ENCODE measurements at regions not wholly inside any gene's neighbourhood (a gene's known extent, or its start where the extent isn't known, plus 50 kb on each side); places are given as distances from the start of the nearest gene placed in this dataset.
"Not testable (repeated sequence)": the region's sequence is repeated elsewhere in the genome, so short reads cannot be mapped to it uniquely, and the experiment has no call there.

- not testable (repeated sequence) for H2BK15ac ChIP-seq (ENCODE audit: low read depth, poor library complexity, severe bottlenecking); H3K18ac ChIP-seq (ENCODE audit: low read depth in 1 of 2, low read length in 2 of 2); H3K4me2 ChIP-seq (ENCODE audit: low read length, poor library complexity, severe bottlenecking); H2AFZ ChIP-seq (ENCODE audit: low read depth, low read length); H2BK120ac ChIP-seq (ENCODE audit: low read depth, low read length); H3K36me3 ChIP-seq (ENCODE audit: control insufficient read depth in 1 of 2, insufficient read depth in 2 of 2, low read depth in 1 of 2, low read length in 2 of 2); H3K79me1 ChIP-seq (replicated peaks; ENCODE audit: low read length, poor library complexity, severe bottlenecking); H3K4me3 ChIP-seq (ENCODE audit: insufficient read depth in 1 of 2, low read depth in 1 of 2, low read length in 2 of 2); H2BK12ac ChIP-seq (ENCODE audit: low read length in 2 of 2); H3K27ac ChIP-seq (ENCODE audit: low read length, poor library complexity, severe bottlenecking); H3K27me3 ChIP-seq (ENCODE audit: control insufficient read depth in 1 of 2, insufficient read depth in 1 of 2, low read length in 2 of 2); H3K4ac ChIP-seq (ENCODE audit: low read depth in 1 of 2, low read length in 2 of 2); H3K9ac ChIP-seq (ENCODE audit: low read length); H3K23ac ChIP-seq (ENCODE audit: low read length in 2 of 2); H3K4me1 ChIP-seq (ENCODE audit: control insufficient read depth, insufficient read depth, low read depth, low read length); H4K91ac ChIP-seq (ENCODE audit: low read length); H2AK5ac ChIP-seq (ENCODE audit: low read length, severe bottlenecking); H3K9me3 ChIP-seq (ENCODE audit: control insufficient read depth, low read length); H3K14ac ChIP-seq (ENCODE audit: low read length in 2 of 2); H2BK5ac ChIP-seq (ENCODE audit: low read depth, low read length, poor library complexity, severe bottlenecking); DNase-seq; H4K8ac ChIP-seq (ENCODE audit: low read length)
- WGBS = 100% methylated on average over 4 of the region's 4 CpGs
Observed at GRCh38 chr1:218520646-218521045, 175.5 kb downstream of the TGFB2 start.

DNA sequence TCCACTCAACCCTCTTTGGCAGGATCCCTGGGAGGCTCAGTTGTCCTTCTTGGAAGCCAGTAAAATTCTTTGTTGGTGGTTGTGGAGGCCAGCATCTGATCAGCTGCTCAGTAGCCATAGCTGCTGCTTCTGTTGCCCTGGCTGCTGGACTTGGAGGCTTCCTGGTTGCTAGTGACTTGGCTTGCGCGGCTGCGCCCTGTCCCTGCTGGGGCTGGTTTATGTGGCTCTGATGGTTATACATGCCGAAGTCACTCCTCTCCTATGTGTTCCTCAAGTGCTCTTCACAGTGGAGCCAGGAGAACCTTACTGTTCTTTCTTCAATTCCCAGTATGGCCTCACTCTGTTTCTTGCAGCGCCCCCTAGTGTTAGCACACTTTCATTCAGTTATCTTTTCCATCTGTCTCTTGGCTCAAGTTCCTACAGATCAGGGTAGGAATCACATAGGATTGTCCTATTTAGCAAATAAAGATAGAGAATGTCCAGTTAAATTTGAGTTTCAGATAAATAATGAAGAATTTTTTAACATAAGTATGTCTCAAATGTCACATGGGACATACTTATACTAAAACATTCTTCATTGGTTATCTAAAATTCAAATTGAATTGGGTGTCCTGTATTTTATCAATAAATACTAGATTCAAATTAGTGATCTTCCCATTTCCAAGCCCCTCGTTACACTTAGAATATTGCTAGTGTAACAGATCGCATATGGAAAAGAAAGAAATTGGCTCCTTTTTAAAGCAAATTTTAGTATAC lies 176.5 kb downstream of the TGFB2 start:
- Histone ChIP-seq H3K9ac (ENCODE audit: low read length) (no peak overlapping the region), H2BK5ac (ENCODE audit: low read depth, low read length, poor library complexity, severe bottlenecking) (no peak overlapping the region), H2AFZ (ENCODE audit: low read depth, low read length) (no peak overlapping the region), H2AK5ac (ENCODE audit: low read length, severe bottlenecking) (peak overlapping the region; percentile 77), H3K36me3 (ENCODE audit: control insufficient read depth in 1 of 2, insufficient read depth in 2 of 2, low read depth in 1 of 2, low read length in 2 of 2) (no peaks in the 10 kb centered on the region), H3K4ac (ENCODE audit: low read depth in 1 of 2, low read length in 2 of 2) (no peak overlapping the region), H3K27me3 (ENCODE audit: control insufficient read depth in 1 of 2, insufficient read depth in 1 of 2, low read length in 2 of 2) (no peaks in the 10 kb centered on the region), H2BK15ac (ENCODE audit: low read depth, poor library complexity, severe bottlenecking) (peak overlapping the region; percentile 40), H3K4me2 (ENCODE audit: low read length, poor library complexity, severe bottlenecking) (no peak overlapping the region), H3K18ac (ENCODE audit: low read depth in 1 of 2, low read length in 2 of 2) (no peak overlapping the region), H3K4me1 (ENCODE audit: control insufficient read depth, insufficient read depth, low read depth, low read length) (no peaks in the 10 kb centered on the region), H3K9me3 (ENCODE audit: control insufficient read depth, low read length) (no peaks in the 10 kb centered on the region), H3K14ac (ENCODE audit: low read length in 2 of 2) (no peak overlapping the region), H4K8ac (ENCODE audit: low read length) (peak overlapping the region; percentile 31), H3K4me3 (ENCODE audit: insufficient read depth in 1 of 2, low read depth in 1 of 2, low read length in 2 of 2) (no peak overlapping the region), H4K91ac (ENCODE audit: low read length) (no peak overlapping the region), H2BK12ac (ENCODE audit: low read length in 2 of 2) (no peak overlapping the region), H3K79me1 (replicated peaks; ENCODE audit: low read length, poor library complexity, severe bottlenecking) (no peaks in the 10 kb centered on the region), H3K23ac (ENCODE audit: low read length in 2 of 2) (no peak overlapping the region), H2BK120ac (ENCODE audit: low read depth, low read length) (no peak overlapping the region), H3K27ac (ENCODE audit: low read length, poor library complexity, severe bottlenecking) (no peak overlapping the region)
- 83% methylated on average over 5 of the region's 7 CpGs for WGBS
- no peak for DNase-seq

DNA sequence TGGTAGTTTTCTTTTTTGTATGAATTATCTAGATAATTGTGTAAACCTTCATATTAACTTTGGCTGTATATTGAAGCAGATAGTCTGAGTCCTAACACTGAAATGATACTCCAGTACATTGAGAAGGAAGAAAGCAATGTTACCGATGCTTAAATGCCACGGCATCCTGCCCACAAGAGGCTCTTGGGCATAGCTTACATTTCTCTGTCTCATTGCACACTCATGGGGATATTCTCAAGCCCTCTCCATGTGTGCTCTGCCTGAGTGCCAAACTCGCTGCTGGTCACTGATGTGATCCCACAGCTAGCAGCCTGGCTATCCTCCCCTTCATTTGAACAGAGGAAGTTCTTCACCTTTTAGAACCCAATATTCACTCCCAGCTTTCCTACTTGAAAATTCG lies 179.4 kb downstream of the TGFB2 start:
- no peak overlapping the region for H3K27ac ChIP-seq (ENCODE audit: low read length, poor library complexity, severe bottlenecking)
- H2AFZ ChIP-seq (ENCODE audit: low read depth, low read length) = no peak overlapping the region
- H3K4me1 ChIP-seq (ENCODE audit: control insufficient read depth, insufficient read depth, low read depth, low read length) = no peaks in the 10 kb centered on the region
- WGBS = 61% methylated on average over 3 of the region's 4 CpGs
- H3K27me3 ChIP-seq (ENCODE audit: control insufficient read depth in 1 of 2, insufficient read depth in 1 of 2, low read length in 2 of 2) = no peaks in the 10 kb centered on the region
- no peak overlapping the region for H3K23ac ChIP-seq (ENCODE audit: low read length in 2 of 2)
- H3K4me2 ChIP-seq (ENCODE audit: low read length, poor library complexity, severe bottlenecking) = no peak overlapping the region
- no peak overlapping the region for H2BK5ac ChIP-seq (ENCODE audit: low read depth, low read length, poor library complexity, severe bottlenecking)
- no peaks in the 10 kb centered on the region for H3K9me3 ChIP-seq (ENCODE audit: control insufficient read depth, low read length)
- H2BK12ac ChIP-seq (ENCODE audit: low read length in 2 of 2) = peak overlapping the region in 1 of 2 experiments; percentile 55
- H4K91ac ChIP-seq (ENCODE audit: low read length) = no peak overlapping the region
- H3K18ac ChIP-seq (ENCODE audit: low read depth in 1 of 2, low read length in 2 of 2) = peak overlapping the region in 1 of 2 experiments; percentile 7
- H3K9ac ChIP-seq (ENCODE audit: low read length) = no peak overlapping the region
- no peak overlapping the region for H2BK15ac ChIP-seq (ENCODE audit: low read depth, poor library complexity, severe bottlenecking)
- H3K14ac ChIP-seq (ENCODE audit: low read length in 2 of 2) = no peak overlapping the region
- H3K79me1 ChIP-seq (replicated peaks; ENCODE audit: low read length, poor library complexity, severe bottlenecking) = no peaks in the 10 kb centered on the region
- no peaks in the 10 kb centered on the region for H3K36me3 ChIP-seq (ENCODE audit: control insufficient read depth in 1 of 2, insufficient read depth in 2 of 2, low read depth in 1 of 2, low read length in 2 of 2)
- no peak overlapping the region for H3K4ac ChIP-seq (ENCODE audit: low read depth in 1 of 2, low read length in 2 of 2)
- DNase-seq = no peak
- H2BK120ac ChIP-seq (ENCODE audit: low read depth, low read length) = no peak overlapping the region
- H3K4me3 ChIP-seq (ENCODE audit: insufficient read depth in 1 of 2, low read depth in 1 of 2, low read length in 2 of 2) = no peak overlapping the region
- H4K8ac ChIP-seq (ENCODE audit: low read length) = no peak overlapping the region
- H2AK5ac ChIP-seq (ENCODE audit: low read length, severe bottlenecking) = no peak overlapping the region

DNA sequence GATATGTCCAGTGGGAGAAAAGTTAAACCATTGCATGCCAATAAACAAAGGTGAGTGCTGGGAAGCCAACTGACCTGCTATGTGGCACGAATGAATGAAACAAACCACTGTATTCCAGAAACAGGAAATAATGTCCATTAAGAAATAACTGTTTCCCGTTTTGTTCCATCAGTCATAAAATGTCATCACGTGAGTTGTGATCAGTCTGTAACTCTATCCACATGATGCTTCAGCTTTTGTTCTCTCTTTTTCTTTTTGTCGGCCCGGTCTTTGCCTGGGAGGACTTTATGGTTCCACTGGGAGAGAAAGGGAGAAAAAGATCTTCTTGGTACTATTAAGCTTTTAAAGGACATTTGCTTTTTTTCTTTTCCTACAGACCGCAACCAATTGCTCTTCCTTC lies 179.9 kb downstream of the TGFB2 start:
- Histone ChIP-seq H3K4ac (ENCODE audit: low read depth in 1 of 2, low read length in 2 of 2) (no peak overlapping the region), H4K91ac (ENCODE audit: low read length) (no peak overlapping the region), H3K18ac (ENCODE audit: low read depth in 1 of 2, low read length in 2 of 2) (no peak overlapping the region), H3K23ac (ENCODE audit: low read length in 2 of 2) (no peak overlapping the region), H2BK15ac (ENCODE audit: low read depth, poor library complexity, severe bottlenecking) (no peak overlapping the region), H3K4me2 (ENCODE audit: low read length, poor library complexity, severe bottlenecking) (no peak overlapping the region), H2BK120ac (ENCODE audit: low read depth, low read length) (no peak overlapping the region), H3K79me1 (replicated peaks; ENCODE audit: low read length, poor library complexity, severe bottlenecking) (no peaks in the 10 kb centered on the region), H2BK12ac (ENCODE audit: low read length in 2 of 2) (no peak overlapping the region), H3K27ac (ENCODE audit: low read length, poor library complexity, severe bottlenecking) (no peak overlapping the region), H3K4me1 (ENCODE audit: control insufficient read depth, insufficient read depth, low read depth, low read length) (no peaks in the 10 kb centered on the region), H3K27me3 (ENCODE audit: control insufficient read depth in 1 of 2, insufficient read depth in 1 of 2, low read length in 2 of 2) (no peaks in the 10 kb centered on the region), H3K9me3 (ENCODE audit: control insufficient read depth, low read length) (no peaks in the 10 kb centered on the region), H2AK5ac (ENCODE audit: low read length, severe bottlenecking) (no peak overlapping the region), H2AFZ (ENCODE audit: low read depth, low read length) (no peak overlapping the region), H4K8ac (ENCODE audit: low read length) (no peak overlapping the region), H3K36me3 (ENCODE audit: control insufficient read depth in 1 of 2, insufficient read depth in 2 of 2, low read depth in 1 of 2, low read length in 2 of 2) (no peaks in the 10 kb centered on the region), H3K4me3 (ENCODE audit: insufficient read depth in 1 of 2, low read depth in 1 of 2, low read length in 2 of 2) (no peak overlapping the region), H3K9ac (ENCODE audit: low read length) (no peak overlapping the region), H3K14ac (ENCODE audit: low read length in 2 of 2) (no peak overlapping the region), H2BK5ac (ENCODE audit: low read depth, low read length, poor library complexity, severe bottlenecking) (no peak overlapping the region)
- DNase-seq = no peak
- WGBS = 67% methylated on average over 3 of the region's 6 CpGs

All from mesenchymal stem cell (in vitro differentiated cells and primary cell).